ENCODE measurements at regions not wholly inside any gene's neighbourhood (a gene's known extent, or its start where the extent isn't known, plus 50 kb on each side); places are given as distances from the start of the nearest gene placed in this dataset.

GRCh38 chr12:127507341-127507740, 759.6 kb upstream of the TMEM132C start:
- intact Hi-C loops (cut with micrococcal nuclease) = no loop called here
- Mint-ChIP-seq H3K36me3 (ENCODE audit: low read depth) (no peaks in the 10 kb centered on the region), H3K9me3 (peaks cover 5% of the 10 kb centered on the region), H3K27ac (no peak overlapping the region), H3K4me1 (no peaks in the 10 kb centered on the region), H3K27me3 (no peaks in the 10 kb centered on the region), H3K4me3 (no peak overlapping the region)
- no peak for DNase-seq
- ATAC-seq (ENCODE audit: low read depth) = no peak
- no peak for TF ChIP-seq CTCF (IDR thresholded peaks at IDR 0.05)
- ChIA-PET POLR2A (no interaction called here), CTCF (no interaction called here)

GRCh38 chr12:127509066-127509778, 757.7 kb upstream of the TMEM132C start:
- H3K27ac Mint-ChIP-seq = no peak overlapping the region
- no peaks in the 10 kb centered on the region for H3K4me1 Mint-ChIP-seq
- H3K9me3 Mint-ChIP-seq = peaks cover 5% of the 10 kb centered on the region
- CTCF ChIA-PET = no interaction called here
- DNase-seq = no peak
- POLR2A ChIA-PET = no interaction called here
- intact Hi-C loops (cut with micrococcal nuclease) = no loop called here
- no peak for ATAC-seq (ENCODE audit: low read depth)
- no peak overlapping the region for H3K4me3 Mint-ChIP-seq
- H3K36me3 Mint-ChIP-seq (ENCODE audit: low read depth) = no peaks in the 10 kb centered on the region
- no peak for TF ChIP-seq CTCF (IDR thresholded peaks at IDR 0.05)
- no peaks in the 10 kb centered on the region for H3K27me3 Mint-ChIP-seq

GRCh38 chr12:127515941-127516340, 751.0 kb upstream of the TMEM132C start:
- Mint-ChIP-seq H3K9me3 (peaks cover 2% of the 10 kb centered on the region), H3K27ac (no peak overlapping the region), H3K36me3 (ENCODE audit: low read depth) (no peaks in the 10 kb centered on the region), H3K4me3 (no peak overlapping the region), H3K27me3 (no peaks in the 10 kb centered on the region), H3K4me1 (no peaks in the 10 kb centered on the region)
- ATAC-seq (ENCODE audit: low read depth) = no peak
- POLR2A ChIA-PET = no interaction called here
- TF ChIP-seq CTCF (IDR thresholded peaks at IDR 0.05) = no peak
- no peak for DNase-seq
- intact Hi-C loops (cut with micrococcal nuclease) = no loop called here
- CTCF ChIA-PET = no interaction called here

GRCh38 chr12:127516467-127516866, 750.5 kb upstream of the TMEM132C start:
- intact Hi-C loops (cut with micrococcal nuclease) = no loop called here
- no peak overlapping the region for H3K4me3 Mint-ChIP-seq
- ATAC-seq (ENCODE audit: low read depth) (no peak), DNase-seq (no peak)
- no peak overlapping the region for H3K27ac Mint-ChIP-seq
- H3K9me3 Mint-ChIP-seq = peaks cover 2% of the 10 kb centered on the region
- no peaks in the 10 kb centered on the region for H3K4me1 Mint-ChIP-seq
- H3K27me3 Mint-ChIP-seq = no peaks in the 10 kb centered on the region
- ChIA-PET CTCF (no interaction called here), POLR2A (no interaction called here)
- TF ChIP-seq CTCF (IDR thresholded peaks at IDR 0.05) = no peak
- H3K36me3 Mint-ChIP-seq (ENCODE audit: low read depth) = no peaks in the 10 kb centered on the region

- Mint-ChIP-seq H3K27me3 (no peaks in the 10 kb centered on the region), H3K9me3 (peaks cover 2% of the 10 kb centered on the region), H3K27ac (no peak overlapping the region), H3K36me3 (ENCODE audit: low read depth) (no peaks in the 10 kb centered on the region), H3K4me3 (no peak overlapping the region), H3K4me1 (no peaks in the 10 kb centered on the region)
- CTCF ChIA-PET = no interaction called here
- POLR2A ChIA-PET = no interaction called here
- no peak for TF ChIP-seq CTCF (IDR thresholded peaks at IDR 0.05)
- intact Hi-C loops (cut with micrococcal nuclease) = no loop called here
- no peak for ATAC-seq (ENCODE audit: low read depth)
- DNase-seq = no peak
Measured at GRCh38 chr12:127519779-127520178, 747.2 kb upstream of the TMEM132C start.

Data from activated B cell treated with CpG ODN at 0.5 μM for 24 hours (primary cell).